ENCODE measurements at regions not wholly inside any gene's neighbourhood (a gene's known extent, or its start where the extent isn't known, plus 50 kb on each side); places are given as distances from the start of the nearest gene placed in this dataset.
"Not testable (repeated sequence)": the region's sequence is repeated elsewhere in the genome, so short reads cannot be mapped to it uniquely, and the experiment has no call there.

- Mint-ChIP-seq H3K9me3 (peaks cover 28% of the 10 kb centered on the region), H3K27me3 (peaks cover 8% of the 10 kb centered on the region), H3K36me3 (ENCODE audit: insufficient read depth) (no peaks in the 10 kb centered on the region), H3K4me1 (no peaks in the 10 kb centered on the region), H3K4me3 (no peak overlapping the region), H3K27ac (ENCODE audit: low read depth) (no peak overlapping the region)
- no peak for DNase-seq (ENCODE audit: low spot score in 2 of 2)
- ATAC-seq (replicated peaks; ENCODE audit: extremely low read depth, poor library complexity, severe bottlenecking): no peak
Observed at GRCh38 chr12:47442310-47442709, 263.5 kb downstream of the RPAP3 start.

- Mint-ChIP-seq H3K27ac (ENCODE audit: low read depth) (no peak overlapping the region), H3K4me3 (no peak overlapping the region), H3K9me3 (peaks cover 28% of the 10 kb centered on the region), H3K4me1 (no peaks in the 10 kb centered on the region), H3K36me3 (ENCODE audit: insufficient read depth) (no peaks in the 10 kb centered on the region), H3K27me3 (no peaks in the 10 kb centered on the region)
- ATAC-seq (replicated peaks; ENCODE audit: extremely low read depth, poor library complexity, severe bottlenecking) (no peak), DNase-seq (ENCODE audit: low spot score in 2 of 2) (no peak)
Observed at GRCh38 chr12:47441490-47441889, 264.3 kb downstream of the RPAP3 start.

GRCh38 chr12:47438175-47438574 is 267.7 kb downstream of the RPAP3 start:
- H3K36me3 Mint-ChIP-seq (ENCODE audit: insufficient read depth): no peaks in the 10 kb centered on the region
- DNase-seq (ENCODE audit: low spot score in 2 of 2) (no peak), ATAC-seq (replicated peaks; ENCODE audit: extremely low read depth, poor library complexity, severe bottlenecking) (no peak)
- no peaks in the 10 kb centered on the region for H3K4me1 Mint-ChIP-seq
- H3K4me3 Mint-ChIP-seq: no peak overlapping the region
- peaks cover 16% of the 10 kb centered on the region for H3K9me3 Mint-ChIP-seq
- peaks cover 24% of the 10 kb centered on the region for H3K27me3 Mint-ChIP-seq
- H3K27ac Mint-ChIP-seq (ENCODE audit: low read depth): peak overlapping the region; percentile 70

GRCh38 chr12:47437570-47437969 is 268.3 kb downstream of the RPAP3 start:
- H3K4me3 Mint-ChIP-seq: no peak overlapping the region
- H3K27me3 Mint-ChIP-seq: peaks cover 27% of the 10 kb centered on the region
- H3K4me1 Mint-ChIP-seq: no peaks in the 10 kb centered on the region
- peak overlapping the region; percentile 70 for H3K27ac Mint-ChIP-seq (ENCODE audit: low read depth)
- H3K36me3 Mint-ChIP-seq (ENCODE audit: insufficient read depth): no peaks in the 10 kb centered on the region
- peaks cover 10% of the 10 kb centered on the region for H3K9me3 Mint-ChIP-seq
- ATAC-seq (replicated peaks; ENCODE audit: extremely low read depth, poor library complexity, severe bottlenecking) (no peak), DNase-seq (ENCODE audit: low spot score in 2 of 2) (no peak)

- ATAC-seq (replicated peaks; ENCODE audit: extremely low read depth, poor library complexity, severe bottlenecking) (no peak), DNase-seq (ENCODE audit: low spot score in 2 of 2) (no peak)
- no peaks in the 10 kb centered on the region for H3K4me1 Mint-ChIP-seq
- no peak overlapping the region for H3K4me3 Mint-ChIP-seq
- H3K27ac Mint-ChIP-seq (ENCODE audit: low read depth): no peak overlapping the region
- H3K27me3 Mint-ChIP-seq: peaks cover 27% of the 10 kb centered on the region
- no peaks in the 10 kb centered on the region for H3K9me3 Mint-ChIP-seq
- H3K36me3 Mint-ChIP-seq (ENCODE audit: insufficient read depth): no peaks in the 10 kb centered on the region
Observed at GRCh38 chr12:47433876-47434275, 272.0 kb downstream of the RPAP3 start.

GRCh38 chr12:47426678-47427309 is 279.0 kb downstream of the RPAP3 start:
- Mint-ChIP-seq H3K27me3 (peaks cover 14% of the 10 kb centered on the region), H3K4me1 (peaks cover 26% of the 10 kb centered on the region), H3K4me3 (peak overlapping the region; percentile 79), H3K27ac (ENCODE audit: low read depth) (peak overlapping the region; percentile 96)
- not testable (repeated sequence) for H3K36me3 Mint-ChIP-seq (ENCODE audit: insufficient read depth); H3K9me3 Mint-ChIP-seq
- ATAC-seq (replicated peaks; ENCODE audit: extremely low read depth, poor library complexity, severe bottlenecking) (peak; percentile 81), DNase-seq (ENCODE audit: low spot score in 2 of 2) (peak; percentile 32 to 70)

GRCh38 chr12:47422611-47423010 is 283.2 kb downstream of the RPAP3 start:
- Mint-ChIP-seq H3K27me3 (peaks cover 14% of the 10 kb centered on the region), H3K36me3 (ENCODE audit: insufficient read depth) (peaks cover 3% of the 10 kb centered on the region), H3K27ac (ENCODE audit: low read depth) (no peak overlapping the region), H3K4me1 (peaks cover 26% of the 10 kb centered on the region), H3K4me3 (no peak overlapping the region), H3K9me3 (no peaks in the 10 kb centered on the region)
- DNase-seq (ENCODE audit: low spot score in 2 of 2) (no peak), ATAC-seq (replicated peaks; ENCODE audit: extremely low read depth, poor library complexity, severe bottlenecking) (no peak)

- Mint-ChIP-seq H3K27ac (ENCODE audit: low read depth) (no peak overlapping the region), H3K27me3 (peaks cover under 1% of the 10 kb centered on the region), H3K9me3 (no peaks in the 10 kb centered on the region), H3K4me3 (no peak overlapping the region), H3K4me1 (peaks cover 8% of the 10 kb centered on the region), H3K36me3 (ENCODE audit: insufficient read depth) (peaks cover 4% of the 10 kb centered on the region)
- ATAC-seq (replicated peaks; ENCODE audit: extremely low read depth, poor library complexity, severe bottlenecking): no peak
- no peak for DNase-seq (ENCODE audit: low spot score in 2 of 2)
Observed at GRCh38 chr12:47419497-47419896, 286.3 kb downstream of the RPAP3 start.

- Mint-ChIP-seq H3K9me3 (no peaks in the 10 kb centered on the region), H3K4me3 (no peak overlapping the region), H3K36me3 (ENCODE audit: insufficient read depth) (peaks cover 4% of the 10 kb centered on the region), H3K4me1 (peaks cover 11% of the 10 kb centered on the region), H3K27ac (ENCODE audit: low read depth) (no peak overlapping the region), H3K27me3 (no peaks in the 10 kb centered on the region)
- ATAC-seq (replicated peaks; ENCODE audit: extremely low read depth, poor library complexity, severe bottlenecking) (no peak), DNase-seq (ENCODE audit: low spot score in 2 of 2) (no peak)
Observed at GRCh38 chr12:47417955-47418354, 287.9 kb downstream of the RPAP3 start.

- H3K36me3 Mint-ChIP-seq (ENCODE audit: insufficient read depth): peaks cover 4% of the 10 kb centered on the region
- DNase-seq (ENCODE audit: low spot score in 2 of 2) (no peak), ATAC-seq (replicated peaks; ENCODE audit: extremely low read depth, poor library complexity, severe bottlenecking) (no peak)
- H3K4me3 Mint-ChIP-seq: no peak overlapping the region
- H3K27ac Mint-ChIP-seq (ENCODE audit: low read depth): no peak overlapping the region
- no peaks in the 10 kb centered on the region for H3K9me3 Mint-ChIP-seq
- H3K27me3 Mint-ChIP-seq: no peaks in the 10 kb centered on the region
- peaks cover 11% of the 10 kb centered on the region for H3K4me1 Mint-ChIP-seq
Observed at GRCh38 chr12:47417121-47417520, 288.7 kb downstream of the RPAP3 start.

GRCh38 chr12:47415054-47415453 is 290.8 kb downstream of the RPAP3 start:
- Mint-ChIP-seq H3K4me1 (peaks cover 11% of the 10 kb centered on the region), H3K27ac (ENCODE audit: low read depth) (peak overlapping the region; percentile 58), H3K36me3 (ENCODE audit: insufficient read depth) (peaks cover 4% of the 10 kb centered on the region), H3K9me3 (no peaks in the 10 kb centered on the region), H3K27me3 (no peaks in the 10 kb centered on the region), H3K4me3 (no peak overlapping the region)
- ATAC-seq (replicated peaks; ENCODE audit: extremely low read depth, poor library complexity, severe bottlenecking): no peak
- no peak for DNase-seq (ENCODE audit: low spot score in 2 of 2)

- H3K36me3 Mint-ChIP-seq (ENCODE audit: insufficient read depth): peaks cover 4% of the 10 kb centered on the region
- H3K4me1 Mint-ChIP-seq: peaks cover 12% of the 10 kb centered on the region
- H3K27ac Mint-ChIP-seq (ENCODE audit: low read depth): peak overlapping the region; percentile 58
- DNase-seq (ENCODE audit: low spot score in 2 of 2) (no peak), ATAC-seq (replicated peaks; ENCODE audit: extremely low read depth, poor library complexity, severe bottlenecking) (peak; percentile 83)
- H3K9me3 Mint-ChIP-seq: no peaks in the 10 kb centered on the region
- H3K4me3 Mint-ChIP-seq: no peak overlapping the region
- H3K27me3 Mint-ChIP-seq: no peaks in the 10 kb centered on the region
Observed at GRCh38 chr12:47414511-47414910, 291.3 kb downstream of the RPAP3 start.

- DNase-seq (ENCODE audit: low spot score in 2 of 2) (no peak), ATAC-seq (replicated peaks; ENCODE audit: extremely low read depth, poor library complexity, severe bottlenecking) (no peak)
- no peak overlapping the region for H3K4me3 Mint-ChIP-seq
- H3K4me1 Mint-ChIP-seq: peaks cover 16% of the 10 kb centered on the region
- H3K36me3 Mint-ChIP-seq (ENCODE audit: insufficient read depth): peaks cover 4% of the 10 kb centered on the region
- no peaks in the 10 kb centered on the region for H3K27me3 Mint-ChIP-seq
- H3K27ac Mint-ChIP-seq (ENCODE audit: low read depth): no peak overlapping the region
- H3K9me3 Mint-ChIP-seq: no peaks in the 10 kb centered on the region
Observed at GRCh38 chr12:47413806-47414205, 292.0 kb downstream of the RPAP3 start.
